HCT116 (cell line): ENCODE measurements at regions not wholly inside any gene's neighbourhood (a gene's known extent, or its start where the extent isn't known, plus 50 kb on each side); places are given as distances from the start of the nearest gene placed in this dataset.

Experiments used
- ATAC-seq: fragments of 200-7000 bp; cut with Tn5 transposase; 2 replicates; pipeline ENCODE4 v1.9.1; 2020; ENCODE audit warnings: mild to moderate bottlenecking, moderate library complexity
- BruUV-seq: library from RNA; stranded (reverse); fragments of 400-500 nt; replicated peaks from 2 replicates; lab custom pipeline; 2021; lab: Mats Ljungman, UMichigan
- CTCF ChIA-PET: fragments of 300-600 bp; sonication (Branson Sonifier 250); formaldehyde crosslinking; loops from one replicate; lab custom pipeline; 2021; ENCODE audit warnings: antibody characterized with exemption; lab: Charles Lee
- POLR2A ChIA-PET: fragments of 300-600, 350-600 bp; sonication (Branson Sonifier 250); formaldehyde crosslinking; loops from one replicate; lab custom pipeline; 2021; ENCODE audit warnings: antibody characterized with exemption; lab: Charles Lee
- RAD21 ChIA-PET, 2 experiments: fragments of 300-600 bp; sonication (Branson Sonifier 250); formaldehyde crosslinking; loops; one replicate each; lab custom pipeline; 2023; ENCODE audit warnings: low total read pairs in 2 of 2; ENCODE audit not compliant: uncharacterized antibody in 2 of 2, unreplicated experiment in 2 of 2, low non-redundant PET in 1 of 2; lab: Charles Lee
- DNase-seq: peaks from one replicate; pipeline ENCODE4 v3.0.0-alpha.2; 2010; ENCODE audit warnings: low read depth, low spot score
- H2AFZ ChIP-seq: fragments of 200-600 bp; shearing (Covaris generic), sonication (generic); 2 replicates; pipeline ENCODE4 v1.6.1; 2017; ENCODE audit warnings: low read depth, mixed run types, mixed read lengths, antibody characterized with exemption, low read length; ENCODE audit not compliant: poor library complexity, severe bottlenecking
- H3K27ac ChIP-seq: 2 replicates; pipeline ENCODE4 v1.5.1; 2012; ENCODE audit warnings: low read depth, low read length
- H3K27me3 ChIP-seq: fragments of 200-600 bp; sonication (generic); 2 replicates; pipeline ENCODE4 v1.6.1; 2016; ENCODE audit warnings: mixed run types, low read length, mixed read lengths; ENCODE audit not compliant: insufficient read depth
- H3K36me3 ChIP-seq, 2 experiments: fragments of 200-500 bp in 1 of 2; fragments of 200-600 bp in 1 of 2; sonication (Bioruptor generic) in 1 of 2; sonication (generic) in 1 of 2; 2 replicates each; pipeline versions ENCODE4 v1.5.1 to v1.6.1; 2014 to 2016; ENCODE audit warnings: low read length in 2 of 2, inconsistent platforms in 1 of 2, mixed read lengths in 1 of 2, mixed run types in 1 of 2; ENCODE audit not compliant: insufficient read depth in 2 of 2, control insufficient read depth in 1 of 2
- H3K4me1 ChIP-seq, 2 experiments: fragments of 200-600 bp in 1 of 2; sonication (generic) in 1 of 2; 2 replicates each; pipeline versions ENCODE4 v1.5.1 to v1.6.1; 2012 to 2017; ENCODE audit warnings: low read length in 2 of 2, inconsistent platforms in 1 of 2, mild to moderate bottlenecking in 1 of 2, mixed read lengths in 1 of 2, mixed run types in 1 of 2, moderate library complexity in 1 of 2; ENCODE audit not compliant: insufficient read depth in 2 of 2, control insufficient read depth in 1 of 2
- H3K4me2 ChIP-seq: fragments of 200-600 bp; sonication (generic); 2 replicates; pipeline ENCODE4 v1.6.1; 2017; ENCODE audit warnings: mixed run types, low read length, mixed read lengths
- H3K4me3 ChIP-seq, 2 experiments: fragments of 200-600 bp in 1 of 2; sonication (generic) in 1 of 2; replicated peaks in 1 of 2; 2 replicates each; pipeline ENCODE4 v1.5.1; 2011 to 2016; ENCODE audit warnings: low read length in 2 of 2, control low read depth in 1 of 2, low read depth in 1 of 2, mild to moderate bottlenecking in 1 of 2, mixed read lengths in 1 of 2, mixed run types in 1 of 2
- H3K79me2 ChIP-seq: fragments of 200-600 bp; sonication (generic); 2 replicates; pipeline ENCODE4 v1.6.1; 2017; ENCODE audit warnings: mild to moderate bottlenecking, mixed run types, low read length, moderate library complexity, mixed read lengths; ENCODE audit not compliant: insufficient read depth
- H3K9ac ChIP-seq: fragments of 200-600 bp; sonication (generic); 2 replicates; pipeline ENCODE4 v1.6.1; 2016; ENCODE audit warnings: low read length, mixed read lengths
- H3K9me2 ChIP-seq: fragments of 200-600 bp; sonication (generic), shearing (Covaris generic); 2 replicates; pipeline ENCODE4 v1.6.1; 2017; ENCODE audit warnings: mixed run types, mild to moderate bottlenecking, moderate library complexity; ENCODE audit not compliant: insufficient read depth
- H3K9me3 ChIP-seq, 2 experiments: fragments of 200-500 bp in 1 of 2; fragments of 200-600 bp in 1 of 2; sonication (Bioruptor generic) in 1 of 2; sonication (generic) in 1 of 2; 2 replicates each; pipeline ENCODE4 v1.6.1; 2014 to 2017; ENCODE audit warnings: low read length in 2 of 2, mixed read lengths in 2 of 2, inconsistent platforms in 1 of 2, low read depth in 1 of 2, mild to moderate bottlenecking in 1 of 2, mixed run types in 1 of 2, moderate library complexity in 1 of 2; ENCODE audit not compliant: control insufficient read depth in 1 of 2, insufficient read depth in 1 of 2
- H4K20me1 ChIP-seq: fragments of 200-600 bp; sonication (generic), shearing (Covaris generic); 2 replicates; pipeline ENCODE4 v1.6.1; 2017; ENCODE audit warnings: mixed run types, mild to moderate bottlenecking, moderate library complexity; ENCODE audit not compliant: insufficient read depth
- EZH2 ChIP-seq: fragments of 200-600 bp; sonication (generic); IDR thresholded peaks from 2 replicates; pipeline ENCODE4 v1.6.1; 2017; ENCODE audit warnings: antibody characterized with exemption, mixed run types
- JUND ChIP-seq: IDR thresholded peaks from 2 replicates; pipeline ENCODE4 v1.6.1; 2012
- TCF7L2 ChIP-seq: IDR thresholded peaks from 2 replicates; pipeline ENCODE4 v1.7.0; 2011; ENCODE audit warnings: borderline replicate concordance, inconsistent platforms; ENCODE audit not compliant: insufficient read depth, insufficient read length; ENCODE audit errors: extremely low read depth
- ZFX ChIP-seq: fragments of 450-650 bp; IDR thresholded peaks from 2 replicates; pipeline ENCODE4 v1.6.1; 2017
- intact Hi-C: fragments of 100-400 bp; cut with micrococcal nuclease; formaldehyde crosslinking; loops from 2 replicates; pipeline ENCODE4 v1.10.0; 2022
- TF ChIP-seq, protein P1 (sequence below): IDR thresholded peaks from 2 replicates; pipeline ENCODE4 v1.6.1; 2012; ENCODE audit warnings: low read depth

DNA sequence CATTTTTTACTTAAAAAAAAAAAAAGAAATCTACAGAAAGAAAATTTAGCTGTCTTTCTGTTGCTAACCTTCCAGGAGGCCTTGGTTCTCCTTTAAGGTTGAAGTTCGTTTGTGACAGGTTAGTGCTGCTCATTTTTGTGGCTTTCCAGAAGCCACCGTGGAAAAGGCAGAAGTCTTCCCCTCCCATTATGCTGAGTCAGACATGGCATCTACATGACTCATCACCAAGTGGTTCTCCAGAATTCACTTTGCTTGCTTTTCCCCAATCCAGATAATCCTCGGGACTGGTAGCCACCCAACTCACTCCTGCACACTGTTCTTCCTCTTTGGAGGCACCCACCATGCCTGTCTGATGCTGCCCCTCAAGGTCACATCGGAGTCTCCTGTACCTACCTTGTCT is 228.7 kb downstream of the PIK3C3 start:
- Histone ChIP-seq H3K36me3 (no peaks in the 10 kb centered on the region), H2AFZ (no peak overlapping the region), H3K27ac (no peak overlapping the region), H4K20me1 (no peaks in the 10 kb centered on the region), H3K27me3 (no peaks in the 10 kb centered on the region), H3K79me2 (no peaks in the 10 kb centered on the region), H3K4me3 (no peak overlapping the region), H3K9me3 (0 out of 4 replicates have a peak, but pooled peaks cover 0 to 3% of the 10 kb centered on the region in 2 experiments)
- no peak for ATAC-seq
- DNase-seq: no peak
- intact Hi-C loops: no loop called here
- RAD21 ChIA-PET: no interaction called here
- POLR2A ChIA-PET: no interaction called here
- CTCF ChIA-PET: no interaction called here
- no peak for TF ChIP-seq ZFX
- no peak for TF ChIP-seq TCF7L2
- TF ChIP-seq EZH2: no peak
- TF ChIP-seq, protein P1, sequence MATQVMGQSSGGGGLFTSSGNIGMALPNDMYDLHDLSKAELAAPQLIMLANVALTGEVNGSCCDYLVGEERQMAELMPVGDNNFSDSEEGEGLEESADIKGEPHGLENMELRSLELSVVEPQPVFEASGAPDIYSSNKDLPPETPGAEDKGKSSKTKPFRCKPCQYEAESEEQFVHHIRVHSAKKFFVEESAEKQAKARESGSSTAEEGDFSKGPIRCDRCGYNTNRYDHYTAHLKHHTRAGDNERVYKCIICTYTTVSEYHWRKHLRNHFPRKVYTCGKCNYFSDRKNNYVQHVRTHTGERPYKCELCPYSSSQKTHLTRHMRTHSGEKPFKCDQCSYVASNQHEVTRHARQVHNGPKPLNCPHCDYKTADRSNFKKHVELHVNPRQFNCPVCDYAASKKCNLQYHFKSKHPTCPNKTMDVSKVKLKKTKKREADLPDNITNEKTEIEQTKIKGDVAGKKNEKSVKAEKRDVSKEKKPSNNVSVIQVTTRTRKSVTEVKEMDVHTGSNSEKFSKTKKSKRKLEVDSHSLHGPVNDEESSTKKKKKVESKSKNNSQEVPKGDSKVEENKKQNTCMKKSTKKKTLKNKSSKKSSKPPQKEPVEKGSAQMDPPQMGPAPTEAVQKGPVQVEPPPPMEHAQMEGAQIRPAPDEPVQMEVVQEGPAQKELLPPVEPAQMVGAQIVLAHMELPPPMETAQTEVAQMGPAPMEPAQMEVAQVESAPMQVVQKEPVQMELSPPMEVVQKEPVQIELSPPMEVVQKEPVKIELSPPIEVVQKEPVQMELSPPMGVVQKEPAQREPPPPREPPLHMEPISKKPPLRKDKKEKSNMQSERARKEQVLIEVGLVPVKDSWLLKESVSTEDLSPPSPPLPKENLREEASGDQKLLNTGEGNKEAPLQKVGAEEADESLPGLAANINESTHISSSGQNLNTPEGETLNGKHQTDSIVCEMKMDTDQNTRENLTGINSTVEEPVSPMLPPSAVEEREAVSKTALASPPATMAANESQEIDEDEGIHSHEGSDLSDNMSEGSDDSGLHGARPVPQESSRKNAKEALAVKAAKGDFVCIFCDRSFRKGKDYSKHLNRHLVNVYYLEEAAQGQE: no peak
- TF ChIP-seq, all 23 proteins: peak for 0
- no peaks in the 10 kb centered on the region for H3K9me2 ChIP-seq
- H3K4me1 ChIP-seq: no peaks in the 10 kb centered on the region
- no peak overlapping the region for H3K9ac ChIP-seq
- BruUV-seq: no TSS peak
- no peak overlapping the region for H3K4me2 ChIP-seq

DNA sequence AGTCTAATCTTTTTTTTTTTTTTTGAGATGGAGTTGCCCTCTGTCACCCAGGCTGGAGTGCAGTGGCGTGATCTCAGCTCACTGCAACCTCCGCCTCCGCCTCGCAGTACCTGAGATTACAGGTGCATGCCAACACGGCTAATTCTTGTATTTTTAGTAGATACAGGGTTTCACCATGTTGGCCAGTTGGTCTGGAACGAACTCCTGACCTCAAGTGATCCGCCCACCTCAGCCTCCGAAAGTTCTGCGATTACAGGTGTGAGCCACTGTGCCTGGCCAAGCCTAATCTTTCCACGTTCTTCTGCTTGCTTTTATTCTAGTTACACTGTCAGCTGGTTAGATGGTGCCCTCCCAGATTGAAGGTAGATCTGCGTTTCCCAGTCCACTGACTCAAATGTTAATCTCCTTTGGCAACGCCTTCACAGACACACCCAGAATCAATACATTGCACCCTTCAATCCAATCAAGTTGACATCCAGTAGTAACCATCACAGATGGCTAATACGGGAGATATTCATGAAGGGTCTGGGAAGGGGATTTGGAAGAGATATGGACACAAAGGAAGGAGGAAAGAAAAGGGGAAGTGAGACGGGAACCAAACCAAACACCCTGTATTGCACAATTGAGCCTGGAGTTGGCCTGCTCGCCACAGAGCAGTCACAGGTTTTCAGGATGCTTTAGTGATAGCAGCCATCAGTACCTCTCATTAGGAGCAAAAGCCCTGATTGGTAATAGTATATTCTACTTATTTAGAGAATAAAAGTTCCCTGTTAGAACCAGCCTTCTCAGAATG is 229.8 kb downstream of the PIK3C3 start:
- H3K27me3 ChIP-seq: no peaks in the 10 kb centered on the region
- no peaks in the 10 kb centered on the region for H3K4me1 ChIP-seq
- no peaks in the 10 kb centered on the region for H4K20me1 ChIP-seq
- H3K4me2 ChIP-seq: no peak overlapping the region
- H3K79me2 ChIP-seq: no peaks in the 10 kb centered on the region
- ChIA-PET RAD21 (no interaction called here), POLR2A (no interaction called here)
- BruUV-seq: no TSS peak
- ATAC-seq: no peak
- no peak overlapping the region for H2AFZ ChIP-seq
- H3K9ac ChIP-seq: no peak overlapping the region
- no peak overlapping the region for H3K27ac ChIP-seq
- no peak for TF ChIP-seq JUND
- TF ChIP-seq, all 23 proteins: peak for 0
- 0 out of 4 replicates have a peak, but pooled peaks cover 0 to 3% of the 10 kb centered on the region in 2 experiments for H3K9me3 ChIP-seq
- CTCF ChIA-PET: no interaction called here
- H3K36me3 ChIP-seq: no peaks in the 10 kb centered on the region
- no peak for DNase-seq
- no peak overlapping the region for H3K4me3 ChIP-seq
- intact Hi-C loops: no loop called here
- H3K9me2 ChIP-seq: no peaks in the 10 kb centered on the region
